ENCODE measurements at regions not wholly inside any gene's neighbourhood (a gene's known extent, or its start where the extent isn't known, plus 50 kb on each side); places are given as distances from the start of the nearest gene placed in this dataset.

- no peak for DNase-seq
These were observed 267.9 kb downstream of the RPLP1 start for GRCh38 chr15:69720536-69720935.

- no peak for DNase-seq
These were observed 270.3 kb downstream of the RPLP1 start for GRCh38 chr15:69722924-69723323.

GRCh38 chr15:69723404-69724096, 270.9 kb downstream of the RPLP1 start:
- no peak for DNase-seq

- DNase-seq = no peak
These were observed 271.7 kb downstream of the RPLP1 start for GRCh38 chr15:69724333-69724732.

GRCh38 chr15:69725275-69725674, 272.7 kb downstream of the RPLP1 start:
- DNase-seq = no peak

DNA sequence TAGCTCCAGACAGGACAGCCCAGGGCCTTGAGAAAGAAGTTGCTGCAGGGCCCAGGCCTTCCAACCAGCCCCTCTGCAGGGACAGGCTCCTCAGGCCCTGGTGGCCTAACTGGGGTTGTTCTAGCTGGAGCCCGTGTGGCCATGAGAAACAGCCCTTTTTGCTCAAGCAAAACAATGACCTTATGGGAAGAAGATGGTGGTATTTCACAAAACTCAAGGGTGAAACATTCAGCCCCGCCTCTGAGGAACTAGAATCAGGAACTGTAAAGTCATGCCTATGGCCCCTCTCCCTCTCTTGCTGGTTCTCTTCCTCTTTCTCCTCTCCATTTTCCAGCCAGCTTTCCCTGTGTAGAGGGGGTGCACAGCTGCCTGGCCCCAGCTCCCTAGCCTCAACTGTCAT, 273.3 kb downstream of the RPLP1 start:
- no peak for DNase-seq

DNA sequence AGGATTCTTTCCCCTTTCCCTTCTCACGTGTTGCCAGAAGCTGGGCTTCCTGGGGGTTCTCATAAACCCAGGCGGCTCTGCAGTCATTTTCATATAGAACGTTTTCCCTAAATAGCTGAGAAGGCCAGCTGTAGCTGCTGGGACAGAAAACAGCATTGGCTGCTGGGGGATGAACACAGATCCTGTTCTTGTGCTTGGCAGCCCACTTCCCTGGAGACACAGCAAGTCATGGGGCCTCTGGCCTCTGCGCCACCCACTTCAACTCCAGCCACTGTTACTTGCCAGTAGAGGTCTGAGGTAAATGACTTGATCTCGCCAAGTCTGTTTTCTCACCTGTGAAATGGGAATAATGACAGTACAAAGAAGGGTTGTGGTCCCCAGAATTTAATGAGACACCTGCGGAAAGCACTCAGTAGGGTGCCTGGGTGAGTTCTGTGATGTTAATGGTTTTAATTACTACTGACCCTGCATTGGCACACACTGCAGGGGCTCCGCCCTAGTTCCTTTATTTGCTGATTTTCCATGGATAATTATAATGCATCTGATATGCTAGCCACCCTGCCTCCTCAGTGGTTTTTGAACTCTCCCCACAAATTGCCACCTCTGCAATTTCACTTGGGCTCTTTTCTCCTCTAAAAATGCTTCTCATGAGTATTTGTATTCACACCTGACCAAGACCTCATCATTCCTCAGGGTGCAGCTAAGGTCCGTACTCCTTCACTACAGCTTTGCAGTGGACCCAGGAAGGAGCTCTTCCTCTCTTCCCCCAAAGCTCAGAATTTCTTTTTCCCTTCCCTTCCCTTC, 274.7 kb downstream of the RPLP1 start:
- DNase-seq = no peak

DNA sequence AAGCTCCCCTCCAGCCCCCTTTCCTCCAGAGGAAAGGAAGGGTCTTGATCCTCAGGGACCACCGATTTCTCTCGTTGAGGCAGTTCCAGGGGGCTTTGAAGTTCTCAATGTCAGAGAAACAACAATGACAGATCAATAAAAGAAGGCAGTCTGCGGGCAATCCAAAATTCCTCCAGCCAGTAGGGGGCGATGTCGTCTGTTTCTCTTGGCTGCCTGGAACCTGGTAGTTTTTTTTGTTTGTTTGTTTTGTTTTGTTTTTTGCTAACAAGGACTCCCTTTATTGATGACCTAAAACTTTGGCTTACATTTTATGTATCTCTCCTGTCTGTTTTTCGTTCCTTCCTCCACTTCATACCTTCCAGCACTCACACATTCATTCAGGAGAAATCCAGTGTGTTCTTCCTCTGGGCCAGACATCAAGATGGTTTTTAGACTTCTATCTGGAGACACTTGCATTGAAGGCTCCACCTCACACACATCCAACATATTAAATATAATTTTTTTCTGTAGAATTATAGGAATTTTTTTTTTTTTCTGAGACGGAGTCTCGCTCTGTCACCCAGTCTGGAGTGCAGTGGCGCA, 276.6 kb downstream of the RPLP1 start:
- peak; percentile 31 to 73 (median 70) for DNase-seq

- no peak for DNase-seq
These were observed 277.9 kb downstream of the RPLP1 start for GRCh38 chr15:69730281-69731080.

DNA sequence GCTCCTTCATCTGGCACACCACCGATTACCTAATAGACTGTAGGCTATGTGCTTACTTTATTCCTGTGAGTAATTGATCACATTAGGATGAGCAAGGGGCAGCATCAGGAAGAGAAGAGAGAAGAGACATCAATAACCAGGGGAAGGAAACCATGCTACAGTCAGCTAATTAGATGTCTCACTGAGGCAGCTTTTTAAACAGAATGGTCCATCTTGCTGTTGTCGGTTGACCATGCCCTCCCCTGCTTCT, 278.4 kb downstream of the RPLP1 start:
- no peak for DNase-seq

GRCh38 chr15:69731581-69731980, 279.0 kb downstream of the RPLP1 start:
- no peak for DNase-seq

DNA sequence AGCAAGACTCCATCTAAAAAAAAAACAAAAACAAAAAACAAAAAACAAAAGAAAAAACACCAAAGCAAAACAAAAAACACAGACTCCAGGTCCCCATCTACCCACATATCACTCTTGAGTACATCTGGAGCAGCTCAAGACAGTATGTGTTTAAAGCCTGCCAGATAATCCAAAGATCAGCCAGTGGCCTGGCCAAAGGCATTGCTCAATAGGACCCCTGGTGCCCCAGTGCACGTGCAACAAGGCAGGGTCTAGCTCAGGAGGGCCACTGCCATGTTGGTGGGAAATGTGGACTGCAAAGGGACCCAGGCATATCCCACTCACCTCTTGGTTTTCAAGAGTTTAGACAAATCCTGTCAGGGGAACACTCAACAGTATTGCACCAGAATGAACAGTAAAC, 279.5 kb downstream of the RPLP1 start:
- DNase-seq = no peak

DNA sequence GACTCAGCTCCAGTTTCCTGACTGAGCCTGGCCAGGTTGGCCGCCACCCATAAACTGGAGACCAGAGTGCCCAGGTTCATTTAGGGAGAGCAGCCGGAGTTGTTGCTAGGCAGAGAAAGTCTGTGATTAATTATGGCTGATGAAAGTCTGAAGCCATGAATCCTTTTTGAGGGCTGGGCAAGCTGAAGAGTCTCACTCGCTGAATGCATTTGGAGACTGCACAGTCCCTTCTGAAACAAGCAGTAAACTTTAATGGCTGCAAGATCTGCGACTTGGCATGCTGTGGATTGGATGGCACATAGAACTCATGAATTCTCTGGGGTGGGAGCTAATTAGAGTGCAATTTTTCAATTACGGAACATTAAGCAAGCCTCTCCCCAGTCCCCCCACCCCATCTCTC, 282.1 kb downstream of the RPLP1 start:
- DNase-seq = no peak

- no peak for DNase-seq
These were observed 282.5 kb downstream of the RPLP1 start for GRCh38 chr15:69735121-69735520.

DNA sequence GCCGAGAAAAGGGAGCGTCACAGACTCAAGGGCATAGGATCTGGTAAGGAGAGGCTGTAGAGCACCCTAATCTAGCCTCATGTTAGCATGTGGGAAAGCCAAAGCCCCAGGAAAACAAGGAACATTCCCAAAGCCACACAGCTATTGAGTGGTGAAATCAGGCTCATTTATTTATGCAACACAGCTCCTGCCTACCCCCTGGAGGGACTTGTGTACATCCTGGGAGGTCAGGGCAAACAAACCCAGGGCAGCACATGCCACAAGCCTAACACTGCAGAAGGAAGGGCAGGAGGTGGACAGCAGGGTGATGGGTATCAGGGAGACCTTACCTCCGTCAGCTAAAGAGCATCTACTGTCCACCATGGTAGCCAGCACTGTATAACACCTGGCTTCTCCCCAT, 283.5 kb downstream of the RPLP1 start:
- no peak for DNase-seq

- DNase-seq = no peak
These were observed 285.3 kb downstream of the RPLP1 start for GRCh38 chr15:69737916-69738315.

- DNase-seq = no peak
These were observed 288.1 kb downstream of the RPLP1 start for GRCh38 chr15:69740684-69741083.

GRCh38 chr15:69742361-69742760, 289.7 kb downstream of the RPLP1 start:
- DNase-seq = no peak

- no peak for DNase-seq
These were observed 290.5 kb downstream of the RPLP1 start for GRCh38 chr15:69743091-69743490.

- DNase-seq = no peak
These were observed 292.0 kb downstream of the RPLP1 start for GRCh38 chr15:69744391-69745162.

DNA sequence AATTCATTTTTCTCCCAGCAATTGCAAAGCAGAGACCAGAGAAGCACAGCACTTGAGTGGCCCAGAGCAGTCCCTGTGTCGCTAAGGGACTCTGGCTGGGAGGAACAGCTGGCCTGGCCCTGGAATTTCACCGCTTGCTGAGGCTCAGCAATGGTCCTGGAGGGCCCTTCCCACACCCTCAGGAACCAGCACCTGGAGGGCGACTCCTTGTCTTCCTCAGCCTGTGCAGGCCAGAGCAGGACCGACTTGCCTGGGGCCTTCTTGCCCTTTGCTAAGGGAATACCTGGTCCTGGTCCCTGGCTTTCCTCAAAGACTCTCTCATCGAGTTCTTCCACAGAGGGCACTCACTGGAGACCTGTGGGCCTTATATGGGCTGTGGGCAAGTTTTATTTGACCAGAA, 294.6 kb downstream of the RPLP1 start:
- no peak for DNase-seq

GRCh38 chr15:69748131-69748530, 295.5 kb downstream of the RPLP1 start:
- no peak for DNase-seq
